Activated CD4-positive, alpha-beta T cell treated with anti-CD3 and anti-CD28 coated beads, Interleukin-2, amount 50 U/mL, for 1 hour (primary cell): ENCODE measurements at regions not wholly inside any gene's neighbourhood (a gene's known extent, or its start where the extent isn't known, plus 50 kb on each side); places are given as distances from the start of the nearest gene placed in this dataset.
"Not testable (repeated sequence)": the region's sequence is repeated elsewhere in the genome, so short reads cannot be mapped to it uniquely, and the experiment has no call there.

Experiments
- DNase-seq: peaks from one replicate; pipeline ENCODE4 v3.0.0-alpha.2; 2020

GRCh38 chr6:27804851-27805250 is 107.3 kb downstream of the OR2B2 start:
- no peak for DNase-seq

GRCh38 chr6:27800731-27801373 is 111.3 kb downstream of the OR2B2 start:
- no peak for DNase-seq

GRCh38 chr6:27797960-27798359 is 114.2 kb downstream of the OR2B2 start:
- DNase-seq, result no peak

- DNase-seq, result not testable (repeated sequence)
Measured at GRCh38 chr6:27796736-27797481, 115.3 kb downstream of the OR2B2 start.

DNA sequence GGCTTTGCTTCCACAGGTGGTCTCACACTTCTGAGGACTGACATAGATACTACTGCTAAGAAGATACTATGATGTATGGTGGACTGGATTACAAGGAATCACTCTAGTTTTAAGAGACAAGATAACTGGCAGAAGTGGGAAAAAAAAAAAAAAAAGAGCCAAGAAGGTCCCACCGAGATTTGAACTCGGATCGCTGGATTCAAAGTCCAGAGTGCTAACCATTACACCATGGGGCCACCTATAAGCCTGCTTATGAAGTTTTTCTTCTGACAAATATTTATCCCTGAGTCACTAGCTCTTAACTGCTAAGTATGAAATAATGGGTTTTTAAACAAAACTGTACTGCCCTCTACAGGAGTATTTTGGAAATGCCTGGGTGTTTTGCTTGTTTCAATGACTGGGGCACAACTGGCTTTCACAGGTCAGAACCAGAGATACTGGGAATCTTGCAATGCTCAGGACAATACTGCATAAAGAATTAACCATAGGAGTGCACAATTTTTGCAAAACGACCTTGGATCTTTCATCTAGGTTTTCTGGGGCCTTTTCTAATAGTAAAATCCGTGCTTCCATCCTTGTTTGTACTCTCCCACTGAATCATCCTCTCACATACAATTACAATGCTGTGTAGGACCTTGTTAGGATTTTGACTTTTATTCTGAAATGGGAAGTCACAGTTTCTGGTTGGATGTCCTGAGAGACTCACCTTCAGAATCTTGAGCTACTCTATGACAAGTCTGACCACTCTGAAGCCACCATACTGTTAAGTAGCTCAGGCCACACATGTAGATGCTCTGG is 116.3 kb downstream of the OR2B2 start:
- DNase-seq, result peak; percentile 19

GRCh38 chr6:27791182-27791943 is 120.8 kb downstream of the OR2B2 start:
- no peak for DNase-seq

DNA sequence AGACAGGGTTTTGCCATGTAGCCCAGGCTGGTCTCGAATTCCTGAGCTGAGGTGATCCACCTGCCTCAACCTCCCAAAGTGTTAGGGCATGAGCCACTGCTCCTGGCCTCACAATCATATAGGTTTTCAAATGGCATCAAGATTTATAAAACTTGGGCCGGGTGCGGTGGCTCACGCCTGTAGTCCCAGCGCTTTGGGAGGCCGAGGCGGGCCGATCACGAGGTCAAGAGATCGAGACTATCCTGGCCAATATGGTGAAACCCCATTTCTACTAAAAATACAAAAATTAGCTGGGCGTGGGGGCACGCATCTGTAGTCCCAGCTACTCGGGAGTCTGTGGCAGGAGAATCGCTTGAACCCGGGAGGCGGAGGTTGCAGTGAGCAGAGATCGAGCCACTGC is 123.8 kb downstream of the OR2B2 start:
- DNase-seq, result not testable (repeated sequence)

DNA sequence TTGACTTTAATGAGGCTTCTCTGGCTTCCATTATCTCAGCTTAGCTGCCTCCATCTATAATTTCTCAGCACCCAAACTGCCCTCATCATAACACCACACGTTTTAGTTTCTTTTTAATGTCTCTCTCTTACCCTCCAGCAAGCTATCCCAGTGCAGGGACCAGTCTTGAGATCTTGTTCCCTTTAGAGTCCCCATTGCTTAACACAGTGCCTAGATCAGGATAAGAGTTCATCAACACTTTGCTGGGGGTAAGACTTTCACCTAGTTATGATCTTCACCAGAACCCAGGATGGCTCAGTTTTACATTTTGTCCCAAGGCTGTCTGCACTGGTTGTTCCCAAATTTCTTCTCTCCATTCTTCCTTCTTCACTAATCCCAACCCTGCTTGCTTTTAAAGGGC is 126.1 kb downstream of the OR2B2 start:
- no peak for DNase-seq

- no peak for DNase-seq
Measured at GRCh38 chr6:27785294-27785693, 126.9 kb downstream of the OR2B2 start.

DNA sequence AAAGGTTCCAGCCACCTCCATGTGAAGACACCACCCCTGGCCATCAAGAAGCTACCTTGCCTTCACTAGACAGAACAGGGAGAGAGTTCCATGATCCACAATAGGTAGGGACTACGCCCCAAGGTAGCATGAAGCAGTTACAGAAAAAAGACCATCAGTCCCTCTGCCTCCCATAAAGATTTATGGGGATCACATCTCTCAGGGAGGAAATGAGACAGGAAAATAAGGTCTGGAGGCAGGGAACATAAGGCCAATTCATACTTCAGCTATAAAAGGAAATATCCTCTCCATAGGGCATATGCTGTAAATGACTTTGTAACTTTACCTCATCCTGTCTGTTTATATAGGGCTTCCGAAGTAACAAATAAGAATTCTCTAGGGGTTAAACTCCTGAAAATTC is 129.4 kb downstream of the OR2B2 start:
- no peak for DNase-seq

GRCh38 chr6:27778625-27779417 is 133.4 kb downstream of the OR2B2 start:
- DNase-seq, result no peak

DNA sequence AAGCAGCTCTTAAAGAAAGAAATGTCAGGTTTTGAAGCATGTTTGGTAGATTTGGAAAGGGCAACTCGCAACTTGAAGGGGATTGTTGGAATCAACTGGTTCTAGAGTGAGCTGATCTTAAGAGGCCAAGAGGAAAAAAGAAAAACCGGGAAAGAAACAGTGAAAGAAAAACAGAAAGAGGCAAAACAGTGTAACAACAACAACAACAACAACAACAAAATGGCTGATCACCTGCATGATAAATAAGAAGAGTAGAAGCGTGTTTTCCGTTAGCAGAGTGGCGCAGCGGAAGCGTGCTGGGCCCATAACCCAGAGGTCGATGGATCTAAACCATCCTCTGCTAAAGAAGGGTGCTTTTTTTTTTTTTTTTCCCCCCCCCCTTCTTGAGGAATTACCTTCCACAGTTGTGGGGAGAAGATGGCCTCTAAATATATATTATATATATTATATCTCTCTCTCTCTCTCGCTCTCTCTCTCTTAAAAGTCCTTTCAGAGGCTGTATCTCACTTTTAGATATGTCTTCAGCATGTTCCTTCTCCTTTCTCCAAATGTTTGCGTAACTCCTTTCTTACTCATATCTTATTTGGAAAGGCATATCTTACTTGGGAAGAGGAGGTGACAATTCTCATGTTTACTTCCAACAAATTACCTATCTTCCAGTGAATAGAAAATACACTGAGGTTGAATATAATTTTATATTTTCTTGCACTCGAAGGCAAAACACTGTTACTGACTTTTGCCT is 134.4 kb downstream of the OR2B2 start:
- no peak for DNase-seq

- no peak for DNase-seq
Measured at GRCh38 chr6:27777126-27777525, 135.1 kb downstream of the OR2B2 start.

- no peak for DNase-seq
Measured at GRCh38 chr6:27776504-27776903, 135.7 kb downstream of the OR2B2 start.

DNA sequence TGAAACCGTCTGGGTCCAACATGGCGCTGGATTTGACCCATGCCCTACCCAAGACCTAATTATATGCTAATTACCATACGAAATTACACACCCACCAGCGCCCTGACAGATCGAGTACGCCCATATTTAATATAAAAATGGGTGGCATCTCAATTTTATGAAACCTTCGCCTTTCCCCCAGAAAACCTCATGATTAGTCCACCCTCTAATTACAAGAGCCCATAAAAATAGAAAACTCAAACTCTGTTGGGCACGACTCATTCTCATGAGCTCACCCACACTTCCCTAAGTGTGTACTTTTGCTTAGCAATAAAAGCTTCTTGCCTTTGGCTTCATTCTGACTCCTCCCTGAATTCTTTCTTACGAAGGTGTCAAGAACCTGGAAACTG is 136.4 kb downstream of the OR2B2 start:
- no peak for DNase-seq

DNA sequence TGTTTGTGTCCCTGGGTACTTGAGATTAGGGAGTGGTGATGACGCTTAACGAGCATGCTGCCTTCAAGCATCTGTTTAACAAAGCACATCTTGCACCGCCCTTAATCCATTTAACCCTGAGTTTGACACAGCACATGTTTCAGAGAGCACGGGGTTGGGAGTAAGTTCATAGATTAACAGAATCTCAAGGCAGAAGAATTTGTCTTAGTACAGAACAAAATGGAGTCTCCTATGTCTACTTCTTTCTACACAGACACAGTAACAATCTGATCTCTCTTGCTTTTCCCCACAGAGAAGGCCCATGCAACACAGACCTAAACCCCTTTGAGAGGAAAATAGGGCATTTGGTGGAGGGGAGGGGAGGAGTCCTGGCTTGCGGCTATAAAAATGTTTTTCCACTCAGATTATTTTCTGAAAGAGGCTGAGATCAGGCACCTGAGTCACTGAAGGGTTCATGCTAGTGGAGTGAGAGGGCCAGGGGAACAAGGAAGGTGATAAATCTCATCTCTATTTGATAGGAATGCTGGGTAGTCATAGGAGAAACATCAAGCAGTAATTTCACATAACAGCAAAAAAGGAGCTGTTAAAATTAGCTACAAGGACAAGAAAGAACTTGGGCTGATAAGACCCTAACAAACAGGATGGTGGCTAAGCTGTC is 136.9 kb downstream of the OR2B2 start:
- DNase-seq, result not testable (repeated sequence)

DNA sequence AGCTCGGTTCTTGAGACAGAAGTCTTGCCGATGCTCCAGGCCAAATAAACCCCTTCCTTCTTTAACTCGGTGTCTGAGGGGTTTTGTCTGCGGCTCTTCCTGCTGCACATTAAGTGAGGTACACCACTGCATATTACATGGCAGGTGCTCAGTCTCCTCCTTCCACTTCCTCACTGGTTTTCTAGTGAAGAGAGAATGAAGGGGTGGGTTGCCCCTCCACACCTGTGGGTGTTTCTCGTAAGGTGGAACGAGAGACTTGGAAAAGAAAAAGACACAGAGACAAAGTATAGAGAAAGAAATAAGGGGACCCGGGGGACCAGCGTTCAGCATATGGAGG is 138.0 kb downstream of the OR2B2 start:
- not testable (repeated sequence) for DNase-seq

GRCh38 chr6:27773542-27774263 is 138.5 kb downstream of the OR2B2 start:
- DNase-seq, result not testable (repeated sequence)

GRCh38 chr6:27772261-27773001 is 139.8 kb downstream of the OR2B2 start:
- DNase-seq, result peak; percentile 86

GRCh38 chr6:27771235-27771634 is 141.0 kb downstream of the OR2B2 start:
- DNase-seq, result no peak
